Muscle layer of duodenum (tissue), 2 donors: ENCODE measurements at regions not wholly inside any gene's neighbourhood (a gene's known extent, or its start where the extent isn't known, plus 50 kb on each side); places are given as distances from the start of the nearest gene placed in this dataset.
"Not testable (repeated sequence)": the region's sequence is repeated elsewhere in the genome, so short reads cannot be mapped to it uniquely, and the experiment has no call there.

Experiments used
- H3K27ac ChIP-seq: one replicate; pipeline ENCODE4 v1.7.0; 2013; ENCODE audit warnings: mild to moderate bottlenecking, low read length
- H3K27me3 ChIP-seq: one replicate; pipeline ENCODE4 v1.7.0; 2013; ENCODE audit warnings: low read depth, mild to moderate bottlenecking, control low read depth, low read length
- H3K36me3 ChIP-seq, 2 donors: one replicate each; pipeline ENCODE4 v1.7.0; 2013; ENCODE audit warnings: low read length in 2 of 2, control low read depth in 1 of 2, mild to moderate bottlenecking in 1 of 2; ENCODE audit not compliant: insufficient read depth in 2 of 2, control insufficient read depth in 1 of 2
- H3K4me1 ChIP-seq, 2 donors: one replicate each; pipeline ENCODE4 v1.7.0; 2013; ENCODE audit warnings: low read length in 2 of 2, mild to moderate bottlenecking in 2 of 2, control low read depth in 1 of 2, moderate library complexity in 1 of 2; ENCODE audit not compliant: insufficient read depth in 2 of 2, control insufficient read depth in 1 of 2
- H3K4me3 ChIP-seq, 2 donors: one replicate each; pipeline ENCODE4 v1.7.0; 2013; ENCODE audit warnings: low read length in 2 of 2, low read depth in 1 of 2, mild to moderate bottlenecking in 1 of 2
- H3K9me3 ChIP-seq, 2 donors: one replicate each; pipeline ENCODE4 v1.7.0; 2013; ENCODE audit warnings: low read length in 2 of 2, control low read depth in 1 of 2, mild to moderate bottlenecking in 1 of 2; ENCODE audit not compliant: control insufficient read depth in 1 of 2
- donor health status: healthy.

DNA sequence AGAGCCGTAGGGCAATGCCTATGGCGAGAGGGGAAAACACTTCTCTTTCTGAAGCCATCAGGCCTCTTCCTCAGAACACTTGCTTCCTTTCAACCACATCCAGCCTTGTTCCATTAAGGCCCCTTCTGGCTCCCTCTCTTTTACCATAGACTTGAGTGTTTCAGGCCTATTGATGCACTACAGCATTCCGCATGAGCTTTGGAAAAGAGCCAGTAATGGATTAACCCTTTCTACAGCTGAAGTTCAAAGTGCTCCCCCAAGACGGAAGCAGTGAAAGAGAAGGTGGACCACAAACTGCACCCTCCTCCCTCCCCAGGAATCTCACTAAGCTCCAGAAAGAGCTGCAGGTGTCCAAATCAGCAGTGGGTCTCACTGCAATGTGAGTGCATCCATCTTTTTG, 102.7 kb upstream of the C7orf33 start:
- H3K27ac ChIP-seq = no peak overlapping the region
- no peaks in the 10 kb centered on the region for H3K36me3 ChIP-seq
- H3K4me1 ChIP-seq = no peaks in the 10 kb centered on the region
- peaks cover 0 to 4% of the 10 kb centered on the region in 2 donors for H3K9me3 ChIP-seq
- no peaks in the 10 kb centered on the region for H3K27me3 ChIP-seq
- H3K4me3 ChIP-seq = no peak overlapping the region

DNA sequence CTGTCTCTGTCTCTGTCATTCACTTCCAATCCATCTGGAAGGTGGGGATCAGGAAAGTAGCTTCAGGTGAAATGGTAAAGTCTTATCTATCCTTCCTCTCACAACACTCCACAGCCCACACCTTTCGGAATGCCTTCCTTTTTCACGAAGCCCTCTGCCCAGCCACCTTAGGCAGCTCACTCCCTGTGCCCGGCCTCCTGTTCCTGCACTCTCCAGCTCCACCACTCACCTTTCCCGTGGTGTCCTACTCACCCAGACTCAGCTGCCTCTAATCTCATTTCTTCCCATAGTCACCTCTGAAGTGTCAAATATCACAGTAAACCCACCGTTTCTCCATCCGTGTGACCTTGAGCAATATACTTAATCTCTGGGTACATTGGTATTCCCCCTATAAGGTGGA, 100.9 kb upstream of the C7orf33 start:
- Histone ChIP-seq H3K27me3 (no peaks in the 10 kb centered on the region), H3K36me3 (no peaks in the 10 kb centered on the region), H3K27ac (no peak overlapping the region)

DNA sequence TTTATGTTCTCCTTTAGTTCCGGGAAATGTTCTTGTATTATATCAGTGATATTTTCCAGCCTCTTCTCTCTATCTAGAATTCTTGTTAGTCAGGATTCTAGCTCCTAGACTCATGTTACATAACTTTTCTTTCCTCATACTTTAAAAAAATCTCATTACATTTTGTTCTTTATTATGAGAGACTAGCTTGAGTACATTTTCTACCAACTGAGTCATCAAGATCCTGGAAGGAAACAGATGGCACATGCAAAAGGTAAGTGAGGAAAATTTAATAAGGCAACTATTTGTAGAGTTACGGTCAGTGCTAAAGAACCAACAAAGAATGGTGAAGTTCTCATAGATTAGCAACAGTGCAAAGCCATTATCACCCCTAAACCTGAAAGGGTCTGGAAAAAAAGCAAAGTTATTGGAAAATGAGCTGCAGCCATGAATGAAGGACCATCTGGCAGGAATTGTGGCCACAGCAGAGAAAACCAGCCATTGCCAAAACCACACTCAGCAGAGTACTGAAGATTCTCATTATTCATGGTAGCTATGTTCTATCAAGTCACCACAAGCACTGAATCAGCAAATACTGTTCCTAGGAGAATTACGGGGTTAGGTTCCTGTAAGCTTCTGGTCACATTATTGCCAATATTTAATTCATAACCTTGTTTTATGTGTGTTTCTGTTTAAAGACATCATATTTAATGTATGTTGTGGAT, 98.3 kb upstream of the C7orf33 start:
- Histone ChIP-seq H3K27me3 (no peaks in the 10 kb centered on the region), H3K9me3 (peaks cover 0 to 4% of the 10 kb centered on the region in 2 donors), H3K4me1 (no peaks in the 10 kb centered on the region), H3K27ac (no peak overlapping the region), H3K36me3 (no peaks in the 10 kb centered on the region), H3K4me3 (no peak overlapping the region)

More for the DNA sequence above, 100.9 kb upstream of the C7orf33 start:
- Histone ChIP-seq H3K9me3 (peaks cover 0 to 4% of the 10 kb centered on the region in 2 donors), H3K4me1 (no peaks in the 10 kb centered on the region), H3K4me3 (no peak overlapping the region)

DNA sequence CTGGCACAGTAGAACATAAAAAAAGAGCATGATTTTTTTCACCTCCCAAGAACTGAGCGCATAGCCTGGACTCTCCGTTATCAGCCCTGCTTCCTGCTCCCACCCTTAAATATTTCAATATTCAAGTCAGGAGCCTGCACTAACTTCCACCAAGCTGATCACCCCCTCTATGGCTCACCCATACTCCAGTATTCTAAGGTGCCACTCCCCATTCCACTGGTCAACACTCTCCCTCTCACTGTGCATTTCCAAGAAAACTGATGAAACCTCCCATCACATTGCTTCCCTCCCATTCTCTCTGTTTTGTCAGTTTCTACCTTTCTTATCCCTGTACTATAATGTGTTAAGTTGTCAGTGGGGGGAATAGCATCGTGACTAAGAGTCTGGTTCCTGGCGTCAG, 95.0 kb upstream of the C7orf33 start:
- Histone ChIP-seq H3K4me3 (no peak overlapping the region), H3K27ac (no peak overlapping the region), H3K9me3 (peaks cover 0 to 4% of the 10 kb centered on the region in 2 donors), H3K27me3 (peaks cover 5% of the 10 kb centered on the region), H3K36me3 (no peaks in the 10 kb centered on the region), H3K4me1 (no peaks in the 10 kb centered on the region)

DNA sequence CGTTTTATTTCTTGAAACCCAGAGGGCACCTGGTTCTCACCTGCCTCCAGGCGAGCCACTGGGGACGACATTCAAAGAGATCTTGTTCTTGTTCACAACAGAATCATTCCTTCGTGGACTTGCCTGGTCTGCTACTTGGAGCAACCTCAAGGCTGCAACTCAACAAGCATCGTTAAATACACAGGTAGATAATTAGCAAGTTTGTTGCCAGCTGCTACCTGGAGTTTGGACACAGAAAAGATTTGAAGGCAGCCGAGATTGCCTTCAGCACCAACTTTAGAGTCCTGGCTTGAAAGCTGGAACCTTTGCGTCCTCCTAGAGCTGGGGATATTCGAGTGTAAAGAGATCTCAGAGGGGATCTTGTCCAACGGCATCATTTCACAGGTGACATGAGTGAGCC, 89.6 kb upstream of the C7orf33 start:
- no peak overlapping the region for H3K27ac ChIP-seq
- peaks cover 8% of the 10 kb centered on the region for H3K27me3 ChIP-seq
- H3K36me3 ChIP-seq = no peaks in the 10 kb centered on the region
- H3K9me3 ChIP-seq = no peaks in the 10 kb centered on the region
- H3K4me1 ChIP-seq = no peaks in the 10 kb centered on the region
- H3K4me3 ChIP-seq = peak overlapping the region in 1 of 2 donors; percentile 17

DNA sequence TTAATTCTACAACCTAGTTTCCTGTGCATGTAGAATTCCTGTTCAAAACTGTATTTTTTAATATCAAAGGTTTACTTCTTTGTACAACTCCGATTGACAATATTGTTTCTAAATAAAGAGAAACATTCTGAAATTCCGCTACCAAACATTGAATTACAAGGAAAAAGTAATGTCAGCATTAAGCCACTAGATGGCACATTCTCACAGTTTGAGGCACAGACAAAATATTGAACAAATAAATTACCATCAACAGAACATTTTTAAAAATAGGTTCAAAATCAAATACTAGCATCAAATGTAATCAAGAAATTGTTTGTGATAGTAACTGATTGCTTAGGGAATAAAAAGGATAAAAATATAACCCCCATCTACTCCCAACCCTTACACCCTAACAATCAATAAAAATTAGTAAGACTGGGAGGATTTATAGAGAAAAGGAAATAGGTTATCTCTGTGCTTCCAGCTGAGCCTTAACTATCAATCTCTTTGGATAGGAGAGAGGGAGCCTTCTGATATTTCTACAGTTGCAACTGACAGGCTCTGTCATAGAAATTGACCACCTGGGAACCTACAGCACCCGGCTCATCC, 86.6 kb upstream of the C7orf33 start:
- Histone ChIP-seq H3K4me1 (no peaks in the 10 kb centered on the region), H3K9me3 (no peaks in the 10 kb centered on the region), H3K27me3 (peaks cover 8% of the 10 kb centered on the region), H3K36me3 (no peaks in the 10 kb centered on the region), H3K27ac (no peak overlapping the region), H3K4me3 (no peak overlapping the region)

DNA sequence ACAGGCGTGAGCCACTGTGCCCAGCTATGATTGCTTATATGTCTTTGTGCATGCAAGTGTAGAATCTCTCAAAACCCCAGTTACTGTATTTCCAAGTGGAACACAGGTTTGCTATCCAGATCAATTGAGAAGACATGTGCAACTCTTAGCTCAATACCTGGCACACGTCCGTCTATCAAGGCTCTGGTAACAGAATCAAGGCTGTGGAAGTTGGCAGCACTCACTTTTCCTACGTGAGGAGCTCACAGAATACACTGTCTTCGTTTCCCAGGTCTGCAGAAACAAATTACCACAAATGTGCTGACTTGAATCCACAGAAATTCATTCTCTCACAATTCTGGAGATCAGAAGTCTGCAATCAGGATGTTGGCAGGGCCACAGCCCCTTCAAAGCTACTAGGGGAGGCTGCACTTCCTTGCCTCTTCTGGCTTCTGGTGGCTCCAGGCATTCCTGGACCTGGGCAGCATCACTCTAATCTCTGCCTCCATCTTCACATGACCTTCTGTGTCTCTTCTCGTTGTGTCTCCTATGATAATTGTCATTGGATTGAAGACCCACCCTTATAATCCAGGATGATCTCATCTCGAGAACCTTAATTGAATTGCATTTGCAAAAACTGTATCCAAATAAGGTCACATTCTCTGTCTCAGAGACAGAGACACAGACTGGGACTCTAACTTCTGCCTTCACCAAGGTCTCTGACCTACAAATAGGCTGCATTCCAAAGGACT, 84.8 kb upstream of the C7orf33 start:
- Histone ChIP-seq H3K36me3 (no peaks in the 10 kb centered on the region), H3K27ac (no peak overlapping the region), H3K4me1 (no peaks in the 10 kb centered on the region), H3K27me3 (peaks cover 1% of the 10 kb centered on the region), H3K9me3 (no peaks in the 10 kb centered on the region), H3K4me3 (no peak overlapping the region)

DNA sequence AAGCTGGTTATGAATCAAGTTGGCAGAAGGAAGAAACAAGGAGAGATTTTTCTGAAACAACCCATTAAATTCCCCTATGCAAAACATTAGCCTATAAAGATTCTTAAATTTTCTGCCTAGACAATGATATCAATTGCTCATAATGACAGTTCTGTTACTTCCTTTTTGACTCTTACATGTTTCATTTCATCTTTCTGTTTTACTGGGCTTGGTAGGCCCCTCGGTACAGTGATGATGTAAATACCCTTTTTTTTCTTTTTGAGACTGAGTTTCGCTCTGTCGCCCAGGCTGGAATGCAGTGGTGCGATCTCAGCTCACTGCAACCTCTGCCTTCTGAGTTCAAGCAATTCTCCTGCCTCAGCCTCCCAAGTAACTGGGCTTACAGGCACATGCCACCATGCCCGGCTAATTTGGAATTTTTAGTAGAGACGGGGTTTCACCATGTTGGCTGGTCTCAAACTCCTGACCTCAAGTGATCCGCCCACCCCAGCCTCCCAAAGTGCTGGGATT, 83.4 kb upstream of the C7orf33 start:
- H3K9me3 ChIP-seq, H3K36me3 ChIP-seq, H3K4me3 ChIP-seq, H3K27me3 ChIP-seq, H3K4me1 ChIP-seq, H3K27ac ChIP-seq: not testable (repeated sequence)

DNA sequence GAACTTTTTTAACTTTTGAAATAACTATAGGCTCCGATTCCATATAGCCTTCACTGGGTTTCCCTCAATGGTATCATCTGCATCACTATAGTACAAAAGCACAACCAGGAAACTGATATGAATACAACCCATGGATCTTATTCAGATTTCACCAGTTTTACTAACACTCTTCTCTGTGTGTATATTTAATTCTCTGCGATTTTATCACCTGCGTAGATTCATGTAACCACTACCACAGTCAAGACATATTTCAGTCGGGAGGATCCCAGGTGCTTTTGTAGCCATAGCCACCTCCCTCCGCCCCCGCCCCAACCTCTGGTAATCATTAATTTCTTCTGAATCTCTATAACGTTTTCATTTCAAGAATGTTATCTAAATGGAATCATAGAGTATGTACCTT, 82.8 kb upstream of the C7orf33 start:
- H3K27ac ChIP-seq = no peak overlapping the region
- H3K9me3 ChIP-seq = no peaks in the 10 kb centered on the region
- no peak overlapping the region for H3K4me3 ChIP-seq
- no peaks in the 10 kb centered on the region for H3K36me3 ChIP-seq
- H3K27me3 ChIP-seq = no peaks in the 10 kb centered on the region
- H3K4me1 ChIP-seq = no peaks in the 10 kb centered on the region

DNA sequence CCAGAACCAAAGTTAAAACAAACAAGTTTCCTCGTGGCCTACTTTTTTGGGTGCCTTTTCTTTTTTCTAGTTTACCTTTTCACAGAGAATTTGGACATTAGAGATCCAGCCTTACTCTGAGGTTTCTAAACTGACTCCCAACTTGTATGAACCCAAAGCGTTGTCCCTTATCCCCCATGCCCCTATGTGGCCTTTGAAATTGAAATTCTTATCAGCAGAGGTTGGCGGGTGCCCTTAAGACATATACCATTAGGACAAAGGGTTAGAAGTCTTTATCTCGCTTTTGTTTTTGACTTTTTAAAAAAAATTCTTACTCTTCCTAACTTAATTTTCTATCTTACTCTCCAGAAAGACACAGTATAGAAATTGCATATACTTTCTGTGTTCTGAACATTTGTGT, 76.3 kb upstream of the C7orf33 start:
- H3K27ac ChIP-seq = no peak overlapping the region

DNA sequence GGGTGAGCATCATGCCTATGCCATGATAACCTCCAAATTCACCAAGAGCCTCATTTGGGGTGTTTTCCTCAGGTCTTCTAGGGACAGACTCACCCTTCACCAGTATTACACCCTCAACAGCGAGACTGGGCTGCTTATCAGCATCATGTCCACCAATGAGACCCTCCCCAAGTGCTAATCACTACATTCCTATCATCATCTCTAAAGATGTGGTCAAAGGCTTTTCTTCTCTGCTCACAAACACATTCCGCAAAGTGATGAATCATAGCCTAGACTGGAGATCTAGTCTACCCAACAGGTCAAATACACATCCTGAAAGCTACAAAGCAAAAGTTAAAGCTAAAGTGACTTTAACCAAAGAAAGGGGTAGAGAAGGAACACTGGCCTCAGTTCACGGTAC, 75.3 kb upstream of the C7orf33 start:
- Histone ChIP-seq H3K4me3 (no peak overlapping the region), H3K27me3 (no peaks in the 10 kb centered on the region), H3K4me1 (no peaks in the 10 kb centered on the region), H3K27ac (no peak overlapping the region), H3K36me3 (no peaks in the 10 kb centered on the region), H3K9me3 (no peaks in the 10 kb centered on the region)

More for the DNA sequence above, 76.3 kb upstream of the C7orf33 start:
- Histone ChIP-seq H3K4me1 (no peaks in the 10 kb centered on the region), H3K4me3 (no peak overlapping the region), H3K27me3 (no peaks in the 10 kb centered on the region), H3K36me3 (no peaks in the 10 kb centered on the region), H3K9me3 (no peaks in the 10 kb centered on the region)
